HG03521 (cell line): ENCODE measurements at regions not wholly inside any gene's neighbourhood (a gene's known extent, or its start where the extent isn't known, plus 50 kb on each side); places are given as distances from the start of the nearest gene placed in this dataset.
"Not testable (repeated sequence)": the region's sequence is repeated elsewhere in the genome, so short reads cannot be mapped to it uniquely, and the experiment has no call there.

ENCODE experiments used
- ATAC-seq: cut with Tn5 transposase; IDR thresholded peaks from one replicate; pipeline ENCODE4 v1.9.1; 2021; ENCODE audit warnings: mild to moderate bottlenecking, moderate library complexity; ENCODE audit not compliant: unreplicated experiment

DNA sequence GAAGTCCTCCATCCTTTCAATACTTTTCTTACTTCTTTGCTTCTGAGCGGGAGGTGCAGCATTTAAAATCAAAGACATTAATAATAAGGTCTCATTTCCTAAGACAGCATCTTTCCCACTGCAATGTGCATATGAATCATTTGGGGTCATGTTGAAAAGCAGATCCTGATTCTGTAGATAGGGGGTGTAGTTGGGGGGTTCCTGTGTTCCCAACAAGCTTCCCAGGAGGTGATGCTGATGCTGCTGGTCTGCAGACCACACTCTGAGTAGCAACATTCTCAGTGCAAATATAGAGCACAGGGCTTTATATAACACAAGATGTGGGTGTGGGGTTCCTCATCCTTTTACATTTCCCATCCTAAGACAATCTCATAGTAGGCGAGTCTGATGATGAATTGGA, 126.5 kb upstream of the PALM2AKAP2 start:
- no peak for ATAC-seq

DNA sequence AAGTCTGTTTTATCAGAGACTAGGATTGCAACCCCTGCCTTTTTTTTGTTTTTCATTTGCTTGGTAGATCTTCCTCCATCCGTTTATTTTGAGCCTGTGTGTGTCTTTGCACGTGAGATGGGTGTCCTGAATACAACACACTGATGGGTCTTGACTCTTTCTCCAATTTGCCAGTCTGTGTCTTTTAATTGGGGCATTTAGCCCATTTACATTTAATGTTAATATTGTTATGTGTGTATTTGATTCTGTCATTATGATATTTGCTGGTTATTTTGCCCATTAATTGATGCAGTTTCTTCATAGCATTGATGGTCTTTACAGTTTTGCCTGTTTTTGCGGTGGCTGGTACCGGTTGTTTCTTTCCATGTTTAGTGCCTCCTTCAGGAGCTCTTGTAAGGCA, 116.0 kb upstream of the PALM2AKAP2 start:
- not testable (repeated sequence) for ATAC-seq

DNA sequence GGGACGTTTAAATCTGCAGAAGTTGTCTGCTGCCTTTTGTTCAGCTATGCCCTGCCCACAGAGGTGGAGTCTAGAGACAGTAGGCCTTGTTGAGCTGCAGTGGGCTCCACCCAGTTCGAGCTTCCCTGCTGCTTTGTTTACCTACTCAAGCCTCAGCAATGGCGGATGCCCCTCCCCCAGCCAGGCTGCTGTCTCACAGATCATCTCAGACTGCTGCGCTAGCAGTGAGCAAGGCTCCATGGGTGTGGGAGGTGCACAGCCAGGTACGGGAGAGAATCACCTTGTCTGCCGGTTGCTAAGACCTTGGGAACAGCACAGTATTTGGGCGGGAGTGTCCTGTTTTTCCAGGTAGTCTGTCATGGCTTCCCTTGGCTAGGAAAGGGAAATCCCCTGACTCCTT, 114.3 kb upstream of the PALM2AKAP2 start:
- not testable (repeated sequence) for ATAC-seq

DNA sequence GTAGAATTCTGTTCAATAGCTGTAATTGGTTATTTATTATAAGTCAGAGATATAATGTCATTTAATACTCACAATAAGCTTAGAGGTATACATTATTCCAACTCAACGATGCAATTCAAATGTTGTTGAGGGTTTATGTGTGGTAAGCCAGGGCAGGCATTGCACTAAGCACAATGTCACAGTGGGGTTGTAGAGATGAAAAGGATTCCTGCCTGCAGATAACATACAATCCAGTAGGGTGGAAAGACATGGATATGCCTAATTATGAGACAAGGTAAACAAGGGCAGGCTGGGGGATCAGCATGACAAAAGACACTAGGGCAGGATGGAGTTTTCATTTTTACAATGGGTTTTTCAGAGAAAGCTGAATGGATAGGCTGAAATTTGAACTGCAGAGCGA, 98.7 kb upstream of the PALM2AKAP2 start:
- no peak for ATAC-seq

DNA sequence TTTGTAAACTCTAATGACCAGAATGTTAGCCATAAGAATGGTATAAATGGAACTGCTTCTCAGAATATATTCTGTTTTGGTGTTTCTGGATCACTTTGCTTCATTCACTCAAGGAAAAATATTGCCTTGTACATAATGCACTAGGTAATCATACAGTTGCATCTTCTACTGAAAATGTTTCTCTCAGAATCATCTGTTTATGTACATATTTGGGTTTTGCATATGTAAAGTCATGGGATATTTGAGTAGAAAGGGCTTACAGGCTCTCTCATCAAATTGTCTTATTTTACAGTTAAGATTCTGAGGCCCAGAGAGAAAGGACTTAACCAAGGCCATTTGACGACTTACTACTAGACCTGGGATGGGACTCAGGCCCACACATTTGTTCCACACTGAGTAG, 97.8 kb upstream of the PALM2AKAP2 start:
- ATAC-seq, result no peak

DNA sequence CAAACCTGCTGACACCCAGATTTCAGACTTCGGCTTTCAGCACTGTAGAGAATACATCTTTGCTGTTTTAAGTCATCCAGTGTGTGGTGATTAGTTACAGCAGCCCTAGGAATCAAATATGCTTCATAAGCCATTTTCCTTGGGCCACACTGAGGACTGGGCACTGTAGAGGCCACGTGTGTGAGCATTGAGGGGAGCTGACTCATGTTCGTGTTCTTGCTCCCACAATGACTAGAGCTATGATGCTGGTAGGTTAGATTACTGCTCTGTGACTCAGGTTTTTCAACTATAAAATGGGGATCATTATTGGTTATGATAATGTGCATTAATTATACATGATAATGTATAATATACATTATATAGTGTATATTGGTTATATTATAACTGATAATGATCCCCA, 96.5 kb upstream of the PALM2AKAP2 start:
- ATAC-seq, result no peak

DNA sequence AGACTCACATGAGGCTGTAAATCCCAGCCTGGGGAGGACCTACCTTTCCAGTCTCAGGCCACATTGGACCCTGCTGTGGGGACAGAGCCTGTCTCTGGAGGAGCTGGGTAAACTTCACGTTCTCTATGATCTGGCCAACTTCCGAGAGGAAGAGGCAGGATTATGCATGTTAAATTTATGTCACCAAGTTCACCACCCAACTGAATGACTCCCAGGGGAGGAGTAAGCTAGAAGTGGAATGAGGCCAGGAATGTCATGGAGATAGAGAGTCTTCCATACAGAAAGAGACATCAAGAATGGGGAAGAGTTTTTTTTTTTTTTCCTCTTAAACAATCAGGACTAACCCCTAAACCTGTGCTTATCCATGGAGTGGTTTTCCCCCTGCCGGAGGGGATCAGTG, 90.3 kb upstream of the PALM2AKAP2 start:
- no peak for ATAC-seq

DNA sequence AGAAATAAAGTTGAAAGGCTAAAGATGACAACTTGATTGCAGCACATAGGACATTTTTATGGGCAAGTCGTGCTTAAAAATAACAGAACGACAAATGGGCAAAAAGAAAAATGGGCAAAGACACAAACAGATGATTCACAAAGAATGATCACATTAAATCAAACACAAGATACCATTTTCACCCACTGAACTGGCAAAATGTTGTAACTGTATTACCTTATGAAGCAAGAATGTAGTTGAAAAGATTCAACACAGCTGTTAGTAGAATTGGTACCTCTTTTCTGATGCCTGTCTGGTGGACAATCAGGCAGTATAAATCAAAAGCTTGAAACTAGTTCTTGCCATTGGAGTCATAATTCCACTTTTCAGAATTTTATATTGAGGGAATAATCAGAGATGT, 81.0 kb upstream of the PALM2AKAP2 start:
- no peak for ATAC-seq

DNA sequence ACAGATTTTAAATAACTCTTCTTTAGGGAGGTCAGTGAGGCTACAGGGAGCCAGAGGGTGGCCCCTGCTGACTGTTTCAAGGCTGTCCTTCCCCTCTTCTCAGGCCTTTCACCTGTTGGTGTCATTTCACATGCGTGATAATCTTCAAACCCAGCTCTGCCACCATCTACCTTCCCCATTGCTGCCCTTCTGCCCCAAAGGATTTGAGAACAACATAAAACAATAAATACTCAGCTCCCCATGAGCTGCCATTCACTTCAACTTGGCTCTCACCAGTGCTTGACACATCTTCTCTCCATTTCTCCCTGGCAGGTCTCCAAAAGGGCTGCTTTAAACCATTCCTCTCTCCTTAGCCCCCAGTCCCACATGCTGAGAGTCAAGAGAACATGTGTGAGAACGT, 75.5 kb upstream of the PALM2AKAP2 start:
- no peak for ATAC-seq

DNA sequence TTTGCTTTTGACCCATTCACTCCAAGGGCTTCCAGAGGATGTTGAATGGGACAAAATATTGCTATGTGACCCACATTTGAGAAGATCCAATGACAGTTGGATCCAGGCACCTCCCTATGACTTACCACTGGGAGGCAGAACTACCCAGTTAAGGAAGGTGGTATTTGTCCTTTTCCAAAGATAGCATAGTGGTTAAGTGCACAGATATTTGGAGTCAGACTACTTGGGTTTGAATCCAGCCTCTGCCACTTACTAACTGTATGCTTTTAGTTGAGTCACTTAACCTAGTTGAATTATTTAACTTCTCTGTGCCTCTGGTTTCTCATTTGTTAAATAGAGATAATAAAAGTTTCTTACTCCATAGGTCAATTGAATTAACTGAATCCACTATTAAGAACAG, 74.5 kb upstream of the PALM2AKAP2 start:
- ATAC-seq, result no peak

DNA sequence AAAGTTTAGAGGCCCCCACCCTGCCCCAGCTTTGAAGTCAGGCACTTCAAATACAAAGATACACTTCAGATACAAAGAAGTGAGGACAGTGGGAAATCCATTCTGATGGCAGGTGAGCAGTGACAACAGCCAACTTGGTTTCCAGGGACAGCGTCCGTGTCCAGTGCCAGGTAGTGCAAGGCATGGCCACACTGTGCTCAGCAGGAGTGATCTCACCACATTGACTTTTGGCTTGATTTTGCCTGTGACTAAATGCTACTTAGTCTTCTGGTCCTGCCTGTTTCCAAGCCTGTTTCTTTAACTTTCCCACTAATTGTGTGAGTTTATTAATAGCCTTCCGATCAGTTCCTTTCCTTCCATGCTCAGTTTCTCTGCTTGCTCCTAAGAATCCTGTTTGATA, 72.6 kb upstream of the PALM2AKAP2 start:
- no peak for ATAC-seq

DNA sequence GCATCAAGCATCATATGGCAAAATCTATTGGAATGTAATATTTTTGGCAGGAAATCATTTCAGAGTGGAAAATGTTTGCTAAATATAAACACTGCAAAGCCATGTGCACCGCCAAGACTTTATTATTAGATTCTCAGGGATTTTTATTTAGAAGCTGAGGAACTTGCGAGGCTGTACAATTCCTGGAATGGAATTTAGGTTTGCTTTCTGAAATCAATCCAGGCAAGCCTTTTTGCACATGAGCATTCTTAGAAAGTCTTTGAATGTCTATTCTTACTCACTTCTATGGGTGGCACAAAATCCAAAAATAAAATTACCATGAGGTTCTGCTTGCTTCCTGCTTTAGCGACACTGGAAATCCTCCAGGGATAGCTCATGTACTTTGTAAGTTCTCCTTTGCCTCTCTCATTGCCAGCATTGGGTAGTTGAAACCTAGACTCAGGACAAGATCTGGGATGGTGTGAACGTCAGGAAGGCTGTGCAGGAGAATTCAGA, 71.5 kb upstream of the PALM2AKAP2 start:
- no peak for ATAC-seq

DNA sequence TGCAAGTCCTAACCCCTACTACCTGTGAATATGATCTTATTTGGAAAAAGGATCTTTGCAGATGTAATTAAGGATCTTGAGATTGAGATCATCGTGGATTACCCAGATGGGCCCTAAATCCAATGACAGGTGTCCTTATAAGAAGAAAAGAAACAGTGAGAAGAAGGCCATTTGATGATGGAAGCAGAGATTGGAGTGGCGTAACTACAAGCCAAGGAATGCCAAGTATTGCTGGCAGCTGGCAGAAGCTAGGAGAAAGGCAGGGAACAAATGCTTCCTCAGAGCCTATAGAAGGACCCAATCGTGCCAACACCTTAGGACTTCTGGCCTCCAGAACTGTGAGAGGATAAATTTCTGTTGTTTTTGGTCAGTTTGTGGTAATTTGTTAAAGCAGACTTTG, 70.1 kb upstream of the PALM2AKAP2 start:
- no peak for ATAC-seq

DNA sequence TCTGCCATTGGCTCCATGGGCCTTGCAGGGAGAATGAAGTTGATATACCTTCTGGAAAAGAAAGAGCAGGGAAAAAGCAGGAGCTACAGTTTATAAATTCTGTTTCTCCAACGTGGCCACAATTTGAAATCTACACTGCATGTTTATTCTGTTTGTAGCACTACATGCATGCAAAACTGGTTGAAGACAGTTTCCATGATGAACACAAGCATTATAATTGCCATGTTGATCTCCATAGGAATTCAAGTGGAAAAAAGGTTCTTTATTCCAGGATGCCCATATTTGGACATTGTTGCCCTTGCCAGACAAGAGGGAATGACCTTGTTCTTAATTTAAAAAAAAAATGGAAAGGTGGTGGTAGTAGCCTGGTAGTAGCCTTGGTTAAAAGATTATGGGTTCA, 69.2 kb upstream of the PALM2AKAP2 start:
- no peak for ATAC-seq

DNA sequence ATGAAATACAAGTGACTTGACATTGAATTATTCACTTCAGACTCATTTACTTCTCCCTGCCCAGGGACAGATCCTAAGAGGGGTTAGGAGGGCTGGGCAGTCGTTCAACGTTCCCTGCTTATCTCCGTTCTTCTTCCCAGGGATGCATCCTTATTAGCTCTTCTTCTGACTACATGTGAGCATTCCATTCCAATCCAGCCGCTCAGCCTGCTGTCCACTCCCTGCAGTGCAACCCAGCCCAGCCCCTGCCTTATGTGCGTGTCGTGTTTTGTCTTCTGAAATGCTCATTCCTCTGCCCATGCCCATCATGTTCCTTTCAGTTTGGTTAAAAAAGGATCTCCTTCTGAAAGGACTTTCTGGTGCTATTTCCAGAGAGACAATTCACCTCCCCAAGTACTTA, 64.7 kb upstream of the PALM2AKAP2 start:
- no peak for ATAC-seq

DNA sequence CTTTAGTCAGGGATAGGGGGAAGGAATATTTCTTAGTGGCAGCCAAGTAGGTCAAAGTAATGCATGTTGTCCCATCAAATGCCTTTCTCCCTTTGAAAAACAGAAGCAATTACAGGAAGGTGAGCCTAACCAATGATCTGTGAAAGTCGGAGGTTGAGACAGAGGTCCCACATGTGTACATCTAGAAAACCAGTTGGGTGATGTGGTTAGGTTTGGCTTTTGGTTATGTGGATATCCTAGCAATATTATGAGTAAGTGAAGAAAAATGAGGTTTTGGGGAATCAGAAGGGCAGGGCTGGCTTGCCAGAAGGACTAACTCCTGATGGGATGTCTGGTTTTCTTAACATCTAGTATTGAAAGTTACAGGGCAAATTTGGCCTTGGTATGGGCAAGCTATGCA, 63.4 kb upstream of the PALM2AKAP2 start:
- no peak for ATAC-seq

DNA sequence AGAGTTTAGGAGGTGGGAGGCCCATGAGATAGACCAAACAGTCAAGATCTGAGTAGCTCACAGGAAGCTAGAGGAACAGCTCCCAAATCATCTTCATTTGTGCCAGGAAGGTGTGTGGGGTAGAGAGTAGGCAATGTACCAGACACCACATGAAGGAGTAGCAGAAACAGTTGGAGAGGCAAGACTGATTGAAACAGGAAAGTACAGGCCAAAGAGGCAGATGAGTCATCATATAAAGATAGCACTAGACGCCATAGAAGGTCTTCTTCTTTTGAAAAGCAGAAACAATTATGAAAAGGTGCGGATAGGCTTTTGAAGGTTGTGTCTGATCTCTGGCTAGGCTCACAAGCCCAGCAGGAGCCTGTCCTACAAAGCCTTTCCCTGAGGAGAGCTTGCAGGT, 62.7 kb upstream of the PALM2AKAP2 start:
- no peak for ATAC-seq

DNA sequence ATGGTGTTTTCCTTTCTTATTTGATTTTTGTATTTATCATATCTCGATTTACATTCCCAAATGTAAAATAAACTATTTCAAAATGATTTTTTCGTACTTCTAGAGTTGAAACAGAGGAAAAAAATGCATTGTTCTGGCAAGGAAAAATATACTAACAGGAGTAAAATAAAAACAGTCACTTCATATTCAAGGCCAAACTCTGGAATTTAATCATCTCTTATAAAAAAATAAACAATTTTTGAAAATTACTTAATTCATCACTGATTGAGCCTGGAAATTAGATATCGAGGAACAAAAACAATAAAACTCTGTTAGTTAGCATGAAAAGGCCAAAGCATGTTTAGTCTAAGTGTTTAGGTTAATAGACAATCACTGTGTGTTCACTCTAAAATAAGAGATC, 61.1 kb upstream of the PALM2AKAP2 start:
- ATAC-seq, result no peak

DNA sequence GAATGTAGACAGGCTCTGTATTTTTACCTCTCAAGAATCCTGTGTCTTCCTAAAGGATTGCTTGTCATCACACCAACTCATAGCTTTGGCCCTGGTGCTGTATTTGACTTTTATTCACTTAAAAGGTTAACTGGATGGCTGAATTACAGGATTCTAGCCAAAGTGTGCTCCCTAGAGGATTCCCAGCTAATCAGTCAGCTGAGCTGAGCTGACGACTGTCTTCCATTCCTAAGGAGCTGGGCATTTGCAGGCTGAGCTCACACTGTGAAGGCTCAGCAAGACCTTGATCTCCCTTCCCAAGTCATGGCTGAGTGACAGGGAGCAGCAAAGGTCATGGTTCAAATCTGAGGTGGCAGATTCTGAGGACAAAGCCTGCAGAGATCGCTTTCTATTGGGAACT, 59.0 kb upstream of the PALM2AKAP2 start:
- no peak for ATAC-seq

DNA sequence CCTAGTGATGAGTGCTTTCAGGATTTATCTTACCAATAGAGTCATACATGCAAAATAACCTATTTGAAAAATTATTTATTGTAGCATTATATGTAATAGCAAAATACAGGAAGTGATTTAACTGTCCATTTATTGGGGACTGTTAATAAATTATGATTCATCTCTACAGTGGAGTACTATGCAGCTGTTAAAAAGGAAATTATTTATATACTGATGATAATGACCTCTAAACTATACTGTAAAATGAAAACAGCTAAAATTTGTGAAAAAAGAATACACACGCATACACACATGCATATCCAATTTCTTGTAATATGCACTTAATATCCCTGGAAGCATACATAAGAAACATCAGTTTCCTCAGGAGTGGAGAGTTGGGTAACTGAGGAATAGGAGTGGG, 58.0 kb upstream of the PALM2AKAP2 start:
- no peak for ATAC-seq

DNA sequence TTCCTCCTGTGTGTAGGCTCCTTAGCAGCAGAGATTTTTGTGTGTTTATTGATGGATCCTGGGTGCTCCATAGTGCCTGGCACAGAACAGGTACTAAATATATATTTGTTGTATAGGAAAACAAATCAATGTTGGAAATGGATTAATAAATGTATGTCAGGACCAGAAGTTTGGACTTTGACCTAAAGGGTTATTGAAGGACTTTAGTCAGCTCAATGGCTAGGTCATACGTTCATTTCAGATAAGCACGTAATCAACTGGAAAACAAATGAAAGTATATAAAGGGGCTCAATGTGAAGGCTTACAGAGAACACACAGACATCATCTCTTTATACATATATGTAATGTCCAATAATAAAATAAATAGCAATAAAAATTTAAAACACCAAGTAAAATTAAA, 56.2 kb upstream of the PALM2AKAP2 start:
- no peak for ATAC-seq

DNA sequence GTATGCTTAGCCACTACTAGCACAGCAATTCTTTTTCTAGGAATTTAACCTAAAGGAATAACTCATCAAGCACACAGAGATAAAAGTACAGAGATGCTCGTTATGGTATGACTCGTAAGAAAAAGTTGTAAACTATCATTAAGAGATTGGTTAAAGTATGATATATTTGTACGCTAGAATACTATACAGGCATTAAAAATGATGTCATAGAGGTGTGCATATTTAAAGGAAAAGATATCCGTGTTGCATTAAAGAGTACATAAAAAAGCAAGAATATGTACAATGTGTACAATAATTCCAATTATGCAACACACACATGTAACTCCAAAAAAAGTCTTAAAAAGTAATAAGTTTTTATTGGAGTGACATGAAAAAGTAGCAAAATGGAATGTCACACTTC, 54.5 kb upstream of the PALM2AKAP2 start:
- no peak for ATAC-seq

DNA sequence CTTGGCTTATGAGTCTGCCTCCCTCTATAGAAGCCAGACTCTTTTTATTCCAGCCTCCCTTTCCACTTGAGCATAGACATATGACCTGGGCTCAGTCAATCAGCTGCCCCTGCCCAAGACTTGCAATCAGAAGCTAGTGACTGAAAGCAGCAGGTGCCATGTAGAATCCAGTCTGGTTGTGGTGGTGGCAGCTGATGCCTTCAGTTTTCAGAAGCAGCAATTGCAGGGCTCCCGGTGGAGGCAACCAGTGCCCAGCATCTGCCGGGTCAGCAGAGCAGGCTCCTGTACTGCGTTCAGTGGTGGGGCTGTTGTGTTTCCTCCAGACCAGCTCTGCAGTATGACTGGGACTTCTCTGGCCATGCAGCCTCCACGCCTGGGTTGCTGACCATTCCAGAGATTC, 53.9 kb upstream of the PALM2AKAP2 start:
- ATAC-seq, result no peak
